Erythroblast (primary cell): ENCODE measurements at regions not wholly inside any gene's neighbourhood (a gene's known extent, or its start where the extent isn't known, plus 50 kb on each side); places are given as distances from the start of the nearest gene placed in this dataset.

Experiments used
- GATA1 ChIP-seq: IDR thresholded peaks from 2 replicates; pipeline ENCODE4 v1.6.1; 2011; ENCODE audit warnings: low read depth, mild to moderate bottlenecking, control low read depth, low read length, moderate library complexity
- POLR2A ChIP-seq: IDR thresholded peaks from 2 replicates; pipeline ENCODE4 v1.6.1; 2011; ENCODE audit warnings: mild to moderate bottlenecking, low read length

DNA sequence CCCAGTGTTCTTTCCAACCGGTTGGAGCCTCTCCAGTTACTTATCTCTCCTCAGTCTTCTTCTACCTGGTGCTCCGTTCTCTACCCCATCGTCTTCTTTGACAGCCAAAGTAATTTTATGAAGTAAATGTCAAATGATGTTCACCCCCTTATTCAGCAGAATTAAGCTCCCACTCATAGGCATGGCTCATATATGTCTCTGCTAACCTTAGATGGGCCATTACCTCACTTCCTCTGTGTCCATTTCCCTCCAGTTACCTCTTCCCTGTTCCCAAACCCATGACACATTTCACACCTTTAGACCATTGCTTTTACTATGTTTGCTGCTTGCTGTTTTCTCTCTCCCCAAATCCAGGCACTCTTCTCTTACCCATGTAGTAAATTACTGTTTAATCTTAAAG lies 607.0 kb downstream of the RNF144A start:
- TF ChIP-seq POLR2A = no peak
- no peak for TF ChIP-seq GATA1
